GM10248 (cell line): ENCODE measurements at regions not wholly inside any gene's neighbourhood (a gene's known extent, or its start where the extent isn't known, plus 50 kb on each side); places are given as distances from the start of the nearest gene placed in this dataset.

Experiments
- CTCF ChIA-PET: fragments of 300-600 bp; sonication (Branson Sonifier 250); formaldehyde crosslinking; extraction: SDS; loops from one replicate; lab custom pipeline; 2021; ENCODE audit warnings: antibody characterized with exemption; lab: Yijun Ruan, JAX
- POLR2A ChIA-PET: fragments of 350-650 bp; sonication (Branson Sonifier 250); formaldehyde crosslinking; extraction: SDS; loops from one replicate; lab custom pipeline; 2020; ENCODE audit warnings: antibody characterized with exemption; lab: Yijun Ruan, JAX
- DNase-seq: peaks from one replicate; pipeline ENCODE4 v3.0.0; 2012; ENCODE audit errors: extremely low spot score
- TF ChIP-seq, protein P1 (sequence below): IDR thresholded peaks from 2 replicates; pipeline ENCODE4 v1.5.1; 2012; ENCODE audit warnings: mild to moderate bottlenecking, low read depth; ENCODE audit errors: extremely low read depth, missing control alignments, control extremely low read depth

DNA sequence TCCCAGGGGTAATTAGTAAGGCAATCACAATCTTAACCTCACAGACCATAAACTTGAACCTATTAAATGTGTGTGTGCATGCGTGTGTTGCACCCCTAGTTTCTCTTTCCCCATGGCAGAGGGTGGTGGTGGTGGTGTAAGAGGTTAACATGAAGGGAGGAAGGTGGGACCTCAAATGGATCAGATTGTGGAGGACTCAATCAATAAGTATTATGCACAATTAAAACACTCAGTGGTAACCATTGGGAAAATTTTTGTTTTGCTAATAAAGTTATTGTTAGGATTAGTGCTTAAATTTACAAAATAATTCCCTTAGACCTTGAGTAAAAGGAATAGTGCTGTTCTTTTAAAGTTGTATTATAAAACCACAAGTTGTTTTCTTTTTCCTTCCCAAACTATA lies 283.0 kb downstream of the OLFM3 start:
- TF ChIP-seq, protein P1, sequence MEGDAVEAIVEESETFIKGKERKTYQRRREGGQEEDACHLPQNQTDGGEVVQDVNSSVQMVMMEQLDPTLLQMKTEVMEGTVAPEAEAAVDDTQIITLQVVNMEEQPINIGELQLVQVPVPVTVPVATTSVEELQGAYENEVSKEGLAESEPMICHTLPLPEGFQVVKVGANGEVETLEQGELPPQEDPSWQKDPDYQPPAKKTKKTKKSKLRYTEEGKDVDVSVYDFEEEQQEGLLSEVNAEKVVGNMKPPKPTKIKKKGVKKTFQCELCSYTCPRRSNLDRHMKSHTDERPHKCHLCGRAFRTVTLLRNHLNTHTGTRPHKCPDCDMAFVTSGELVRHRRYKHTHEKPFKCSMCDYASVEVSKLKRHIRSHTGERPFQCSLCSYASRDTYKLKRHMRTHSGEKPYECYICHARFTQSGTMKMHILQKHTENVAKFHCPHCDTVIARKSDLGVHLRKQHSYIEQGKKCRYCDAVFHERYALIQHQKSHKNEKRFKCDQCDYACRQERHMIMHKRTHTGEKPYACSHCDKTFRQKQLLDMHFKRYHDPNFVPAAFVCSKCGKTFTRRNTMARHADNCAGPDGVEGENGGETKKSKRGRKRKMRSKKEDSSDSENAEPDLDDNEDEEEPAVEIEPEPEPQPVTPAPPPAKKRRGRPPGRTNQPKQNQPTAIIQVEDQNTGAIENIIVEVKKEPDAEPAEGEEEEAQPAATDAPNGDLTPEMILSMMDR = no peak
- no peak for DNase-seq
- CTCF ChIA-PET = no interaction called here
- POLR2A ChIA-PET = no interaction called here

GRCh38 chr1:101723415-101723814 lies 273.3 kb downstream of the OLFM3 start:
- CTCF ChIA-PET = no interaction called here
- TF ChIP-seq, protein P1 = no peak
- no peak for DNase-seq
- POLR2A ChIA-PET = no interaction called here

DNA sequence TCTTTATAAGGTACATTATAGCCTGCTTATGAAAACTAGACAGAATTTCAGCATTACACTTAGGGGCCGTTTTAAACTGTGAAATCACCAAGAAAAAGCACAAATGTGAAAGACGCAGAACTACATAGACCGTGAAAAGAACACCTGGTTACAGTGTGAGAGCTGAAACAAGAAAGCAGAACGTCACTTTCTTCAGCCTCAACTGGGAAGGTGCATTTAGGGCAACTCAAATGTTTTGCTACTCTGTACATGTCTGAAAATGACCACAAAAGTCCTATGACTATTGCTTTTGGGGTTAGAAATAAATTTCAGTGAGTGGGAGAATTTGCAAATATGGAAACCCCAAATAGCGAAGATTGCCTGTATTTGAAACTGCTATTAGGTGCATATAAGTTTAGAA lies 268.7 kb downstream of the OLFM3 start:
- CTCF ChIA-PET = interaction anchor here (0.7 kb wide), 1 partner anchor 208 kb away, joined by 3 read pairs; no protein-coding TSS in a partner anchor
- no peak for DNase-seq
- TF ChIP-seq, protein P1 = no peak
- POLR2A ChIA-PET = no interaction called here

GRCh38 chr1:101730559-101730958 lies 266.2 kb downstream of the OLFM3 start:
- DNase-seq = no peak
- POLR2A ChIA-PET = no interaction called here
- CTCF ChIA-PET = no interaction called here
- TF ChIP-seq, protein P1 = no peak

DNA sequence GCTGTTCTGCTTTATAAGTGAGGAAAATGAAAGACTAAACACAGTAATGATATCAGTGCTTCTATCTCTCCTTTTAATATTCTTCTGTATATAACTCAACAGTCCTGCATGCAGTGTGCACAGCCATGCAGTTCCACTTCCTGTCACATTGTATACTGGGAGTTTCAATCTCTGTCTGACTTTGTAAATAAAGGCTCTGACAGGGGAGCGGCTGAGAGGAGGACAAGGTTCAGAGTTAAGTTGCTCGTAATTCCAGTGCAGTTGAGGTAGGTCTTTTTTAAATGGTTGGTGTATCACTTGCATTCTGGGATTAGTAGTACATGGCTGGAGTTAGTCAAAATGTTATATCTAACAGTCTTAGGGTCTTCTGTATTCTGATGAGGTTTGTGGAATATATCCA lies 264.5 kb downstream of the OLFM3 start:
- CTCF ChIA-PET = no interaction called here
- TF ChIP-seq, protein P1 = no peak
- POLR2A ChIA-PET = no interaction called here
- DNase-seq = no peak

- DNase-seq = no peak
- CTCF ChIA-PET = interaction anchor here (1.2 kb wide), 1 partner anchor 227 kb away, joined by 3 read pairs; no protein-coding TSS in a partner anchor
- POLR2A ChIA-PET = no interaction called here
- TF ChIP-seq, protein P1 = no peak
Measured at GRCh38 chr1:101733340-101733739, 263.4 kb downstream of the OLFM3 start.

- POLR2A ChIA-PET = no interaction called here
- DNase-seq = no peak
- TF ChIP-seq, protein P1 = no peak
- CTCF ChIA-PET = no interaction called here
Measured at GRCh38 chr1:101738475-101738874, 258.3 kb downstream of the OLFM3 start.
